ENCODE measurements at regions not wholly inside any gene's neighbourhood (a gene's known extent, or its start where the extent isn't known, plus 50 kb on each side); places are given as distances from the start of the nearest gene placed in this dataset.

- no TSS peak for BruUV-seq (replicated peaks)
Observed at GRCh38 chr6:3534599-3534998, 77.7 kb upstream of the SLC22A23 start.

More at GRCh38 chr6:3534599-3534998, 77.7 kb upstream of the SLC22A23 start:
- 0 out of 2 replicates have a peak overlapping the region, but pooled peaks have one; percentile 5 for H2BK120ac ChIP-seq (ENCODE audit: low read depth, low read length)
- H3K4me1 ChIP-seq (ENCODE audit: control insufficient read depth, insufficient read depth, low read length) = no peaks in the 10 kb centered on the region
- no peak overlapping the region for H3K56ac ChIP-seq (ENCODE audit: extremely low read depth, insufficient read depth, low read length)
- ATAC-seq (ENCODE audit: low read depth) (0 out of 2 replicates have a peak, but pooled peaks have one; percentile 21), DNase-seq (peak; percentile 79)
- H2AK9ac ChIP-seq (replicated peaks; ENCODE audit: low read depth, low read length, poor library complexity) = no peak overlapping the region
- no peaks in the 10 kb centered on the region; the same call in 1 of the 2 replicates for H3K9me3 ChIP-seq (ENCODE audit: control insufficient read depth, insufficient read depth, low read length)
- POLR2A ChIA-PET (ENCODE audit: unreplicated experiment) = no interaction called here
- H3K4ac ChIP-seq (ENCODE audit: low read depth, low read length) = 0 out of 2 replicates have a peak overlapping the region, but pooled peaks have one; percentile 11
- no peak overlapping the region for H4K5ac ChIP-seq (ENCODE audit: low read depth, low read length)
- no peak overlapping the region for H3K18ac ChIP-seq (ENCODE audit: low read depth, low read length)
- no peak for TF ChIP-seq RCOR1 (IDR thresholded peaks at IDR 0.05; ENCODE audit: insufficient replicate concordance, low read length)
- no peak for TF ChIP-seq RFX5 (IDR thresholded peaks at IDR 0.05; ENCODE audit: low read depth, low read length)
- TF ChIP-seq FOS (IDR thresholded peaks at IDR 0.05; ENCODE audit: low read depth, low read length) = 0 out of 2 replicates have a peak, but pooled peaks have one; percentile 29
- TF ChIP-seq POLR2A (IDR thresholded peaks at IDR 0.05; ENCODE audit: low read depth, low read length) = no peak
- H3K14ac ChIP-seq (replicated peaks; ENCODE audit: low read depth, low read length) = no peak overlapping the region
- dilution Hi-C loops (cut with HindIII; ENCODE audit: low sequenced_read_pairs, unreplicated experiment) (no loop called here), in situ Hi-C loops (cut with MboI; ENCODE audit: low sequenced_read_pairs) (no loop called here), intact Hi-C loops (cut with micrococcal nuclease) (no loop called here)
- H3K4me3 ChIP-seq (ENCODE audit: insufficient read depth, low read depth, low read length) = no peak overlapping the region
- no peaks in the 10 kb centered on the region for H3K79me1 ChIP-seq (ENCODE audit: low read depth in 1 of 2, low read length in 2 of 2)
- WGBS, 2 experiments (ENCODE audit: extremely low coverage in 2 of 2, insufficient read length in 1 of 2) = 47% methylated on average over 3 of the region's 4 CpGs; no CpG with 5 or more reads in 1 of the 2 experiments
- no peak overlapping the region for H3K23ac ChIP-seq (ENCODE audit: low read depth, low read length)
- no peaks in the 10 kb centered on the region for H4K20me1 ChIP-seq (ENCODE audit: insufficient read depth, low read length)
- H3K9me1 ChIP-seq (ENCODE audit: insufficient read depth, low read length) = no peaks in the 10 kb centered on the region
- no peak overlapping the region for H3K9ac ChIP-seq (ENCODE audit: low read depth, low read length)
- no peak overlapping the region for H3K27ac ChIP-seq (ENCODE audit: insufficient read depth, low read length)
- H3K27me3 ChIP-seq (ENCODE audit: control insufficient read depth, insufficient read depth, low read length) = peaks cover 52% of the 10 kb centered on the region
- no peaks in the 10 kb centered on the region for H3K36me3 ChIP-seq (ENCODE audit: control insufficient read depth, insufficient read depth, low read length)
- H3K4me2 ChIP-seq (ENCODE audit: low read depth, low read length) = no peak overlapping the region
- no peak overlapping the region for H2BK20ac ChIP-seq (ENCODE audit: low read depth, low read length)
- no peak overlapping the region for H2BK5ac ChIP-seq (ENCODE audit: low read depth, low read length, poor library complexity, severe bottlenecking)
- H2AK5ac ChIP-seq (ENCODE audit: low read depth, low read length) = no peak overlapping the region
- no peak overlapping the region for H4K91ac ChIP-seq (ENCODE audit: insufficient read depth, low read depth, low read length)
- no peak overlapping the region for H4K8ac ChIP-seq (ENCODE audit: low read depth in 2 of 2, low read length in 2 of 2)
- no peak overlapping the region for H2AFZ ChIP-seq (replicated peaks; ENCODE audit: low read length, poor library complexity)
- no peak overlapping the region for H2BK15ac ChIP-seq (ENCODE audit: low read depth, low read length)
- CTCF ChIA-PET = no interaction called here
